Muscle of arm (tissue), 1 donor: ENCODE measurements at regions not wholly inside any gene's neighbourhood (a gene's known extent, or its start where the extent isn't known, plus 50 kb on each side); places are given as distances from the start of the nearest gene placed in this dataset.
"Not testable (repeated sequence)": the region's sequence is repeated elsewhere in the genome, so short reads cannot be mapped to it uniquely, and the experiment has no call there.

ENCODE experiments used
- DNase-seq: peaks from one replicate; pipeline ENCODE4 v3.0.0-alpha.2; 2013

DNA sequence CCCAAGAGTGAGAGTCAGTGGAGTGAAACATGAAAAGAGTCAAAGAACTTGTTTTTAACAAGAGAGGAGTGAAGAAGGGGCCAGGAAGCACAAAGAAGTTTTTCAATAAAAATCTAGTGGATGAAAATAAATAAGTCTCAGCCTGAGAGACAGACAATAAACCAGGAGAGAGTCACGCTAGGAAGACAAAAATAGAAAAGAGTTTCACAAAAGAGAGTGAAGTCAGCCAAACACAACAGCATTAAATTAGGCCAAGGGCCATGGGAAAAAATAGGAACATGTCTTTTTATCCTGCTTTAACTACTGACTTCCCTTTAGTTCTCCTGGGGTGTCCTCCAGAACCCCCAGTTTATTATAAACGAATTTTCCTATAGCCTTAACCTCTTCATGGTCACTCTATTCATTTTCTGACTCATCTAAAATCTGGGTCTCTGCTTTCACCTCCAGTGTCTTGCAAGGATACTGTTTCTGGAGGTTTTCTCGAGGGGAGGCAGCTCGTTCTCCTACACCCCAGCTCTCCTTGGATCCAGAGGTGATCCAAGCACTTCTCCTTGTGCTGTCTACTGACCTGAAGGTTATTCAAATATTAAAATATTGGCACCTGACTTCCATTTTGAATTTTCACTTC is 571.5 kb upstream of the PPP2R3A start:
- no peak for DNase-seq

DNA sequence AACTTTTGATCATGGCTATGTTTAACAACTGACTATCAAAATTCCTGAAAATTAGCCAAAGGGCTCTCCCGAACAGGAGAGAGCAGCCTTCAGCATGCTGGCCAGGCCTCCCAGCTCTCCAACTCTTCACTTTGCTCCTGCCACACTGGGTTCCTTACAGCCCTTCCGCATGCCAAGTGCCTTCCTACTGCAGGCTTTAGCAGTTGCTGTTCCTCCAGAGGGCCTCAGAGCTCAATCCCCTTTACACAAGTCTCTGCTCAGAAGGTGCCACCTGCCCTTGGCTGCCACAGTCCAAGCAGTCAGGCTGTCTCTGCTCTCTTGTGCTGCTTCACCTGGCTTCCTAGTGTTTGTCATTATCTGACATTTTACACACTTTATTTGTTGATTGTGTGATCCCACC is 553.1 kb upstream of the PPP2R3A start:
- no peak for DNase-seq

DNA sequence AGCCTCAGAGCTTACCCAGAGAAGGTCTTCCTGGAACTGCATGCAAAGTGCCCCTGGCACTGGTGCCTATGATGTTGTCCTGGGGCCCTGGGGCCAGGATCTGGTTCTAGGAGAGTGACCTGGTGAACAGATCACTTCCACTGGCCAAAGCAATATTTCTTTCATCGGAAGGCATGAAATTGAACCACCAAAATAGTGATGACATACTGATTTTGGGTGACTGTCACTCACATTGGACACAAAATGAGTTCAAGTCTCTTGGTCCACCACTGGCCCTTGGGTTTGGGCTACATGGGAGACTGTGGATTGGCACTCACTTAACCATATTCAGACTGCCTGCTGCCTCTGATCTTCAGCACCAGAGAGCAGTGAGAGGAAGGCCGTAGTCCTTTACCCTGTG is 549.3 kb upstream of the PPP2R3A start:
- no peak for DNase-seq

DNA sequence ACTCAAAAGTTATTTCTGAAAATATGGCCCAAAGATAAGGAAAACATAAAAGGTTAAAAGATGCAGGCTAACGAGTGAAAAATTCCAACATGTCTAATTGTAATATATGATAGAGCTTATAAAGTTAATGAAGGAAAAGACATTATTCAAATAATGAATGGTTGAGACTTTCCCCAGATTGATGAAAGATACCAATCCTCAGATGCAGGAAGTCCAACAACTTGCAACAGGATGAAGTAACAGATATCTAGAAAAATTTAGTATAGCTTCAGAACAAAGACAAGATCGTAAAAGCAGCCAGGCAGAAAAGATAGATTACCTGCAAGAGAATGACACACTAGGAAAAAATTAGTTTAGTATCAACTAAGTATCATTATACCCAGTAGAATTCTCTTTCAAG is 546.4 kb upstream of the PPP2R3A start:
- DNase-seq: no peak

DNA sequence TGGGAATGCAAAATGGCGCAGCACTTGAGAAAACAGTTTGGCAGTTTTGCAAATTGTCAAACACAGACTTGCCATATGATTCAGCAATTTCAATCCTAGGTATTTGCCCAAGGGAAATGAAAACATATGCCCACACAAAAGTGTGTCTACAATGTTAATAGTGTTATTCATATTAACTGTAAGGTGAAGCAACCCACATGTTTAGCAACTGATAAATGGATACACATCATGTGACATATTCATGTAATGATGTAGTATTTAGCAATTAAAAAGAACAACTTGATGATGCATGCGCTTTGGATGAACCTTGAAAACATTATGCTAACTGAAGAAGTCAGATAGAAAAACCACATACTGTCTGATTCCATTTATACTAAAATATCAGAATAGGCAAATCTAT is 539.0 kb upstream of the PPP2R3A start:
- no peak for DNase-seq

DNA sequence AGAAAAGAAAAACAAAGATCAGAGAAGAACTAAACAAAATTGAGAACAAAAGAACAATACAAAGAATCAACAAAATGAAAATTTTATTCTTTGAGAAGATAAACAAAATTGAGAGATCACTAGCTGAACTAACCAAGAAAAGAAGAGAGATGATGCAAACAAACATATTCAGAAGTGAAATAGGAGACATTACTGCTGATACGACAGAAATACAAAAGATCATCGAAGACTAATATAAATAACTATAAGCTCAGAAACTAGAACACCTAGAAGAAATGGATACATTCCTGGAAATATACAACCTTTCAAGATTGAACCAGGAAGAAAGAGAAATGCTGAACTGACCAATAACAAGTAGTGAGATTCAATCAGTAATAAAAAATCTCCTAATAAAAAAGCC is 533.1 kb upstream of the PPP2R3A start:
- DNase-seq: no peak

DNA sequence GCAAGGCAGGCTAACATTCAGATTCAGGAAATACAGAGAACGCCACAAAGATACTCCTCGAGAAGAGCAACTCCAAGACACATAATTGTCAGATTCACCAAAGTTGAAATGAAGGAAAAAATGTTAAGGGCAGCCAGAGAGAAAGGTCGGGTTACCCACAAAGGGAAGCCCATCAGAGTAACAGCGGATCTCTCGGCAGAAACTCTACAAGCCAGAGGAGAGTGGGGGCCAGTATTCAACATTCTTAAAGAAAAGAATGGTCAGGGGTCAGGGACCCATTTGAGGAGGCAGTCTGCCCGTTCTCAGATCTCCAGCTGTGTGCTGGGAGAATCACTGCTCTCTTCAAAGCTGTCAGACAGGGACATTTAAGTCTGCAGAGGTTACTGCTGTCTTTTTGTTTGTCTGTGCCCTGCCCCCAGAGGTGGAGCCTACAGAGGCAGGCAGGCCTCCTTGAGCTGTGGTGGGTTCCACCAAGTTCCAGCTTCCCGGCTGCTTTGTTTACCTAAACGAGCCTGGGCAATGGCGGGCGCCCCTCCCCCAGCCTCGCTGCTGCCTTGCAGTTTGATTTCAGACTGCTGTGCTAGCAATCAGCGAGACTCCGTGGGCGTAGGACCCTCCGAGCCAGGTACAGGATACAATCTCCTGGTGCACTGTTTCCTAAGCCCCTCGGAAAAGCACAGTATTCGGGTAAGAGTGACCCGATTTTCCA is 526.5 kb upstream of the PPP2R3A start:
- not testable (repeated sequence) for DNase-seq

DNA sequence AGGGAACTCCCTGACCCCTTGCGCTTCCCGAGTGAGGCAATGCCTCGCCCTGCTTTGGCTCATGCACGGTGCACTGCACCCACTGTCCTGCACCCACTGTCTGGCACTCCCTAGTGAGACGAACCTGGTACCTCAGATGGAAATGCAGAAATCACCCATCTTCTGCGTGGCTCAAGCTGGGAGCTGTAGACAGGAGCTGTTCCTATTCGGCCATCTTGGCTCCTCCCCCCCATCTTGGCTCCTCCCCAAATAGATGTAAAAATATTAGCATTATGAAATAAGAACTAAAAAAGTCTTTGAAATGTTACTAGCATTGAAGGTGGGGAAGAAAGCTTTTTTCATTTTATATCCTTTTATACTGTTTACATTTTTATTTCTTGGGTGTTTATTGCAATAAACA is 525.9 kb upstream of the PPP2R3A start:
- DNase-seq: not testable (repeated sequence)

DNA sequence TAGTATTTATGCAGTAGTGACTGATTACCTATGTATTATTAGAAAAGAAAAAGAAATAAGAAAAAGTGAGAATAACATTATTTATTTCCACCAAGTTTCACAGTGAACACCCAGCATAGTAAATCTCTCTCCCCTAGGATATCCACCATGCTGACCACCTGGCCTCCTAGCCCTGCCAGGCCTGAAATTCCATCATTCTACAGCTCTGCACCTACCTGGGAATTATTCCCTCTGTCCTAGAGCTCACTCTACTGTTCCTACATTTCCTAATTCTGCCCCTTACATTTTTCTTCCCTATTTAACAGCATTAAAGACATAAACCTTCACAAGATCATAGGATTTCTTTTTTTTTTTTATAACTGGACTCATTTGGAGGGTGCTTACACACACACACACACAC is 525.3 kb upstream of the PPP2R3A start:
- DNase-seq: no peak

DNA sequence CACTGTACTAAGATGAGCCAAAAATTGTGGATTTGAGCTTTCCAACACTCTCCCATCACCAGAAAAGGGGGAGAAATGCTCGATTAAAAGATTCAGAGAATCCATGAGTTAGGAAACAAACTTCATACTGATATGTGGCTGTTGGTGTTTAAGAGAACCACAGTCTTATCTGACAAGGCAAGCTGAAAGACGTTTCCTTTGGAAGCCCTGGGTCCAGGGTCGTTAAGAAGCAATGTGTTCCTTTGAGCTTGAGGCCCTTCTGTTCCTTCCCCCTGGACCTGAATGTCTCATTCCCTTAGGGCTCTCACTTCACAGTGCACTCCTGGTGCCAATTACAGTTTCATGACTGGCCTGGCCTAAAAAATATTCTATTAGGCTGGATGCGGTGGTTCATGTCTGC is 524.8 kb upstream of the PPP2R3A start:
- no peak for DNase-seq

DNA sequence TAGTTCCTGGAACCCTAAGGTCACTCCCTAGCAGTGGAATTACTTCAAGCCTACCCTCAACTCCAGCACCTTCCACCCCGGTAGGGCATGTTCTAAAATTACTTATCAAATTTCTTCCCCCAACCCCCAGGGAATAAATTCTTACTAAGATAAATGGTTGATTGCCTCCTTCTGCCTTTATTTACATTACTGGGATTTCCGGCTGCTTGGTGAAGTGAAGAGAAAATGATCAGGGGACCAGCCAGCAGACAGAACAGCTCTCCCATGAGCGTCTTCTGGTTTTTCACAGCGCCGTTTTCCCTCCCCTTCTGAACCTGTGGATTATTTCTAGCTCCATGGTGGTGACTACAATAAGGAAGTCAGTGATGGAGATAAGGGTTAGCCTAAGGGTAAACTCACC is 521.5 kb upstream of the PPP2R3A start:
- DNase-seq: no peak

DNA sequence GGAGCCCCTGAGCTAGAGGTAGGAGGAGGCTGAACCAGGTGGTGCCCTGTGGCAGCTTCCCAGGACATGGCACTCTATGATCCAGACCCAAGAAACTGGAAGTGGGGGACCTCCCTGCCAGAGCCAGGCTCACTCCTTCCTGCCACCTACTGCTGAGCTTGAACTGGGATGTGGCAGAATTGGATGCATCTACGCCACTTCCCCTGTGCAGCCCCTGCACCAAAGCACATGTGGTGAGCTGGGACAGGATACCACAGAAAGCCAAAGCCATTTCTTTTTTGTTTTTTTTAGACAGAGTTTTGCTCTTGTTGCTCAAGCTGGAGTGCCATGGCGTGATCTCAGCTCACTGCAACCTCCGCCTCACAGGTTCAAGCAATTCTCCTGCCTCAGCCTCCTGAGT is 518.0 kb upstream of the PPP2R3A start:
- DNase-seq: no peak

DNA sequence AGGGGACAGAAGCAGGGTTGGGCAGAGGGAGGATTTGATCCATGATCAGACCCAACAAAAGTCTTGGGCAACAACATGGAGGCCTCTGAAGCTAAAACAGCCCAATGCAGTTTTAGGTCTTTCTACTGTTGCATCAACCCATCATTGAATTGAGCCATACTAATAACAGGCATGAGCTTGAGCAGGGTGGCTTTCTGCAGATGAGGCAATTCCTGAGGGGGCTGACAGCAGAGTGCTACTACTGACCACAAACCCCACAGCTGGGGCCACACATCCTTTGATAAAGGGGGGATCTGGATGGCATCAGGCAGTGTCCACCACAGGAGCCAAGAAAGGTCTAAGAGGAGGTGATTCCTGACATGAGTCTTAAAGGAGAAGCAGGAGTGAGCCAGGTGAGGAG is 517.0 kb upstream of the PPP2R3A start:
- no peak for DNase-seq

DNA sequence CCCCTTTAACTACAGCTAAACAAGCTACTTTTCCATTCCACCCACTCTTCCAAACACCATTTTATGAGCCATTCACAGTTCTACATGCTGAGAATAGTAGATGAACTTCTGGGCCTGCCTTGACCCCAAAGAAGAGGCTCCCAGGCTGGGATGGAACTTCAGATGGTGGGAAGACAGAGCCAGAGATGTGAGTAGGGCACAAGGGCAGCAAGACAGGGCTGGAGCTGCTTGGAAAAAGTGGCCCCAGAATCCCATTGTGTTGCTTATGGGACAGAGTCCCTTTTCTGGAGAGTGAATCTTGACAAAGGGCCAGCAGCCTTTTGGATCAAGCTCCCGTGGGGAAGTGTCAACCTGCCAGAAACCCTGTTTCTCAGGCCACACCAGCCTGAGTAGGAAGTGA is 516.5 kb upstream of the PPP2R3A start:
- DNase-seq: no peak

DNA sequence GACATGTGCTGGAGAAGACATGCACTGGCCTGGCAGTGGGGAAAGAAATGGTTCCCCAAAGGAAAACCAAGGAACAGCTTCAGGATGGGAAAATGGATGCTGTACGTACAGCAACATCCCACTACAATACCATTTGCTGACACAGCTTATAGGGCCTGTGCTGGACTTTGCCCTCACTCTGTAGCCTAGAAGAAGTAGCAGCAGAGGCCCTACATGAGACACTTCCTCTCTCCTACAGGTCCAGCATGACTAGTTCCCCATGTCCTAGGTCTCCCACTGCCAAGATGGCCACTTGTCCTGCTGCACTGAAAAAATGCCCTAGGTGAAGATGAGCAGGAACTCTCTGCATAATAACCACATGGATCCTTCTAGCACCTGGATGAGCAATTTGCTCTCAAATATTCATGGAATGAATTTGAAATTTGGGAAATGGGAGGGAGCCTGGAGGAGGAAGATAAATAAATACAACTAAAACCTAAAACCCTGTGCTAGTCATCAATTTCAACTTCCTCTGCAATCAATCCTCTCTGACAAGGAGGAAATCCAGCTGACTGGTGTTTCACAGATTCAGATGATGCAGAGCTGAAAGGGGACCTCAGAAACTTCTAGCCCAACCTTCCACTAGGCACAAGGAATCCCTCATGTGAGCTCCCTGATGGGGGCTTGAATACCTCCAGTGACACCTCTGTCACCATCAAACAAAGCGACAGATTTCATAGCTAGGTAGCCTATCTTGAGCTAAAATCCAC is 514.3 kb upstream of the PPP2R3A start:
- DNase-seq: no peak

DNA sequence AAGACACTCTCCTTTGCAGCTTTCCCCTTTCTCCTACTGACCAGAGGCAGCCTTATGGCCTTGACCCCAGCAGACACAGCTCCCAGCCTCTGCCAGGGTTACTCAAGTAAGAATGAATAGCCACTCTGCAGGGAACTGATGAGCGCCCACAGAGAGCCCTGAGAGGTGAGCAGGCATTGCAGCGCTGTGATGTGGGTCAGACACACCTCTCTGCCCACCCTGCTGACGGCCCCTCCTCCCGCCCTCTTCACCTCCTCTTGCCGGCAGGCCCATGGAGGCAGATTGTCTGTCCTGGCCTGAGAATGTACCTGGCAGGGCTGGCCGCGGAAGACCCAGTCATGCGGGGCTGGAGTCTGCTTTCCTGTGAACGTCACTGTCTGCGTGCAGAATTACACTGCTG is 512.6 kb upstream of the PPP2R3A start:
- no peak for DNase-seq

DNA sequence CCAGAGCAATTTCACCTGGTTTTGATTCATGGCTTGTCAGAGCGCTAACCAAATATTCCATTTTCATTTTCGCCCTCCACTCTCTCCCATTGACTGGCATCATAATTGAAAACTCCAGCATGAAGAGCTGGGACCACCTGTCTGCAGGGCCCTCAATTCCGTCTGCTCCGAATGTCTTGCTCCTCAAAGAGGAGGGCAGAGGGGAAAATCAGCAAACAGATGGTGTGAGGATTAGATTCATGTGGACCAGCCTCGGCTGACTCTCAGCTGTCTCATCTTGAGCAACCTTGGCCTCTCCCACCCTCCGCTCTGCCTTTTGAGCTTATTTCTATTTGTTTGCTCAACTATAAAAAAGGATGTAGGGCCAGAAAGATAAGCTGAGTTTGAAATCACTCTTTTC is 512.2 kb upstream of the PPP2R3A start:
- DNase-seq: no peak

DNA sequence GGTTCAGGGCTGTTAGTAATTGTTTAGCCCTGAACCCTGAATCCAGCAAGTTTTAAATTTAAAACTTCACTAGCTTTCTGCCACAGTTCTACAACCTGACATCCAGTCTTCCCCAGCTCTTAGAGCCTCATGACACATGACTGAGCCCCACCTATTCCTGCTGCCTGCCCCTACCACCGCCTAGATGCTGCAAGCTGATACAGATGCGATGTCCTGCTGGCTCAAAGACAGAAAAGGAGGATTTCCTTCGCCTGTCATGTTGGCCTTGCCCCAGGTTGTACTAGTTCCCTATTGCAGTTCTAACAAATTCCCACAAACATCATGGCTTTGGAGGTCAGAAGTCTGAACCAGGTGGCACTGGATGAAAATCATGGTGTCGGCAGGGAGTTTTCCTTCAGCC is 510.6 kb upstream of the PPP2R3A start:
- DNase-seq: no peak

DNA sequence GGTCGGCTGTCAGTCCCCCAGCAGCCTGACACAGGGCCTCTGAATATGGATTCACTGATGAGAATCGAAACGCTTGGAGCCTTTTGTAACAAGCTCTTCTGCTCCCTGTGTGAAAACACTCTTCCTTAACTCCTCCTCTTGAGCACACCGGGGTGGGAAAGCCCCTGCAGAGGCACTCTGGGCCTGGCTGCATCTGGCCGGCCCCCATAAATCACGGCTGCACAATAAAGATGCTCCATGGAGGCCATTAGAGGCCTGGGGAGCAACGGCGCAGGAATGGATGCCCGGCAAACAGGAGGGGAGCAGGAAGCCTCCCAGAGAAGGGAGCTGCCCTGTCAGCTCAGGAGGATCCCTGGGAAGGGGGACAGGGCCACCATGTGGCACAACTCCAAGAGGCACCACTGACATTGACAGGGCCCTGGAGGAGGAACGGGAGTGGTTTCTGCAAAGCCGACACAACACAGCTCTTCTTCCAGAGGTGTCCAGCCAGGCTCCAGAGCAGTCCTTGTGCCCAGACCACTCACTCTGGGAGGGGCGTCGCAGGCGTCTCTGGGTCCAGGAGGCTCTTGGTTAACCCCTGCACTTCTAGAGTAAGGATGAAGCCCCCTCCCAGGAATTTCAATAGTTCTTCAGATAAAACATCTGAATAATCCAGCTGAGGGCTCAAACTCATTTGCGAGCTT is 509.3 kb upstream of the PPP2R3A start:
- no peak for DNase-seq

DNA sequence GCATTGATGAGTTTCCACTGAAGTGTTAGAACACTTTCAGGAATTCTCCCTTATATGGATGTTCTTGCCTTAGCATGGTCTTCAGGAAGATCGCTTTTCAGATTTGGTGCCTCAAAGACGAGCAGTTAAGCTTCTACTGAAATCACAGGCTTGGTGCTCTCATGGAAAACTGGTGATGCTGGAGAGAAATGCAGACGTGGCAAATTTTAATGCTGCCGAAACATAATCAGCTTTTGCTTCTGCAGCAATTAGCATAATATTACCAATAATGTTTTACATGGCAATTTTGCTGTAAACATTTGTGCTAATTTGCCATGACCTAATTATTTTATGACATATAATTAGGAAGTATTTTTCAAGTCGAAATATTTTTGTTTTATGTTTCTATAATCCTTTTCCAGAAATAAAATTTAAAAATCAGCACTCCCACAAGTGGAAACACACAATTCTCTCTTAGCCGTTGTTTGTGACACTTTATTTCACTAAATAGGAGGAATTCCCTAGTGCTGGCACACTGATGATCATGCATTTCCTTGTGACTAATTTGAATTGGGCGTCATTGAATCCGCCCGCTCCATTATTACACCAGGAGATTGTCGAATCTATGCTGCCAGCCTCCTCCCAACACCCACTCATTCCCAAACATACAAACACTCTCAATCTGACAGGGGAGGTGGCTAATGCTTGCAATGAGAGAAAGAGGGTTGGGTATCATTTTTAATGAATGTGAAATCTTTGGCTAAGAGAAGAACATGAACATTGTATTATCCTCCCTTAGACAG is 506.8 kb upstream of the PPP2R3A start:
- DNase-seq: no peak

DNA sequence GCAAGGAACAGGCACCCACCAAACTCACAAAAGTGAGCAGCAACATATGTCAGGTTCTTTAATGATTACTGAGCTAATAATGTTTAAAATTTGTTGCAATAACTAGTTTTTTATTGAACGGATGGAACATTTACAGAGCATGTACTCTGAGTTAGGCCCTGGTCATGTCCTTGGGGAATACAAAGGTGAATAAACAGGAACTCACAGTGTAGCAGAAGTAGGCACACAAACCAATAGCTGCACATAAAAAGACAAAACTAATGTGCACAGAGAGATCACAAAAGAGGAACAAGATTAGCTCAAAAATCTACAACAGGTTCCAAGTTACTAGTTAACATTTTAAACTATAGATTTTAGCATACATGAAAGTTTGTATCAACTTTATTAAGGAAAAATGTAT is 505.3 kb upstream of the PPP2R3A start:
- DNase-seq: no peak

DNA sequence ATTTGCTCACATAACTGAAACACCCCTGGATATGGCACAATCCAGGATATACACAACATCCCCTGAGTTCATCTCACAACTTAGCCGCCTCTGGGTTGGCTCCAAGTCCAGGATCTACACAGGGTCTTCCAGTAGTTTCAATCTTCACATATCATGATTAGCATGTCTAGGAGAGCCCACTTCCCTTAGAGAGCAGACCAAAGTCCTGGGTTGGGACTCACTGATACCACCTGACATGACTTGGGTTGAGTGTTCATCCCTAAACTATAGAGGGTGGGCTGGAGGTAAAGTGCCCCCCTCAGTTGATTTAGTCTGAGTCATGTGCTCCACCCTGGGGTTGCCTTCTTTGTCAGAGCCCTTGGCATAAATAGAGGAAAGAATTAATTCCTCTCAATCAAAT is 493.6 kb upstream of the PPP2R3A start:
- DNase-seq: no peak
